Fibroblast of lung (primary cell): ENCODE measurements at regions not wholly inside any gene's neighbourhood (a gene's known extent, or its start where the extent isn't known, plus 50 kb on each side); places are given as distances from the start of the nearest gene placed in this dataset.

Source experiments
- DNase-seq, 2 donors: peaks; one replicate each; pipeline versions ENCODE4 v3.0.0 to v3.0.0-alpha.2; 2010; ENCODE audit warnings: low read depth in 2 of 2
- H2AFZ ChIP-seq: 2 replicates; pipeline ENCODE4 v1.5.1; 2012; ENCODE audit warnings: low read length, control low read depth, inconsistent platforms
- H3K27ac ChIP-seq: 2 replicates; pipeline ENCODE4 v1.5.1; 2011; ENCODE audit warnings: low read length, control low read depth; ENCODE audit not compliant: insufficient read depth
- H3K27me3 ChIP-seq: 2 replicates; pipeline ENCODE4 v1.5.1; 2011; ENCODE audit warnings: mild to moderate bottlenecking, low read length; ENCODE audit not compliant: control insufficient read depth, insufficient read depth
- H3K36me3 ChIP-seq: 2 replicates; pipeline ENCODE4 v1.5.1; 2011; ENCODE audit warnings: low read length; ENCODE audit not compliant: control insufficient read depth, insufficient read depth
- H3K4me1 ChIP-seq: 2 replicates; pipeline ENCODE4 v1.5.1; 2011; ENCODE audit warnings: low read length; ENCODE audit not compliant: control insufficient read depth, insufficient read depth; ENCODE audit errors: extremely low read depth
- H3K4me2 ChIP-seq: 2 replicates; pipeline ENCODE4 v1.5.1; 2011; ENCODE audit warnings: low read length, control low read depth; ENCODE audit not compliant: insufficient read depth; ENCODE audit errors: extremely low read depth
- H3K4me3 ChIP-seq, 4 experiments: fragments of 200-600 bp in 1 of 4; sonication (generic) in 1 of 4; replicated peaks in 1 of 4; 2 replicates each; pipeline ENCODE4 v1.5.1; 2011 to 2016; ENCODE audit warnings: low read length in 4 of 4, low read depth in 3 of 4, mild to moderate bottlenecking in 3 of 4, control low read depth in 2 of 4, inconsistent platforms in 1 of 4, mixed read lengths in 1 of 4; ENCODE audit not compliant: insufficient read depth in 1 of 4; ENCODE audit errors: control extremely low read depth in 1 of 4
- H3K79me2 ChIP-seq: 2 replicates; pipeline ENCODE4 v1.5.1; 2012; ENCODE audit warnings: mild to moderate bottlenecking, low read length, inconsistent platforms; ENCODE audit not compliant: control insufficient read depth, insufficient read depth
- H3K9ac ChIP-seq: 2 replicates; pipeline ENCODE4 v1.5.1; 2011; ENCODE audit warnings: mild to moderate bottlenecking, low read length, control low read depth; ENCODE audit not compliant: insufficient read depth
- H3K9me3 ChIP-seq: 2 replicates; pipeline ENCODE4 v1.5.1; 2012; ENCODE audit warnings: low read depth, low read length; ENCODE audit not compliant: control insufficient read depth, insufficient read depth
- H4K20me1 ChIP-seq: 2 replicates; pipeline ENCODE4 v1.5.1; 2011; ENCODE audit warnings: low read length; ENCODE audit not compliant: control insufficient read depth, insufficient read depth; ENCODE audit errors: extremely low read depth
- CTCF ChIP-seq, 2 donors: IDR thresholded peaks in 1 of 2; conservative IDR thresholded peaks in 1 of 2; 1 replicate in 1 of 2; 2 replicates in 1 of 2; pipeline ENCODE4 v1.5.1; 2011 to 2012; ENCODE audit warnings: low read length in 2 of 2, control low read depth in 1 of 2, inconsistent platforms in 1 of 2, low read depth in 1 of 2, mild to moderate bottlenecking in 1 of 2
- EZH2 ChIP-seq: IDR thresholded peaks from 2 replicates; pipeline ENCODE4 v1.5.1; 2012; ENCODE audit warnings: low read length, control low read depth, mild to moderate bottlenecking; ENCODE audit errors: missing control alignments

- TF ChIP-seq EZH2: no peak
- TF ChIP-seq CTCF (conservative IDR thresholded peaks at IDR 0.05 in 1 of 2, IDR thresholded peaks at IDR 0.05 in 1 of 2; ENCODE audit: low read depth in 1 of 2, low read length in 2 of 2): peak; percentile 13 to 19
- Histone ChIP-seq H3K27me3 (no peaks in the 10 kb centered on the region), H3K27ac (no peak overlapping the region)
Observed at GRCh38 chr1:14538335-14538734, 60.1 kb upstream of the KAZN start.

GRCh38 chr1:14539309-14539708 lies 59.2 kb upstream of the KAZN start:
- Histone ChIP-seq H3K27me3 (no peaks in the 10 kb centered on the region), H3K4me1 (no peaks in the 10 kb centered on the region), H3K79me2 (no peaks in the 10 kb centered on the region), H2AFZ (no peak overlapping the region), H3K9ac (no peak overlapping the region), H3K9me3 (no peaks in the 10 kb centered on the region), H3K27ac (no peak overlapping the region), H3K4me3 (no peak overlapping the region), H3K4me2 (no peak overlapping the region), H4K20me1 (no peaks in the 10 kb centered on the region), H3K36me3 (no peaks in the 10 kb centered on the region)
- TF ChIP-seq CTCF (conservative IDR thresholded peaks at IDR 0.05 in 1 of 2, IDR thresholded peaks at IDR 0.05 in 1 of 2; ENCODE audit: low read depth in 1 of 2, low read length in 2 of 2) (no peak), EZH2 (no peak)
- DNase-seq: no peak

More at GRCh38 chr1:14538335-14538734, 60.1 kb upstream of the KAZN start:
- Histone ChIP-seq H4K20me1 (no peaks in the 10 kb centered on the region), H3K4me2 (no peak overlapping the region), H3K36me3 (no peaks in the 10 kb centered on the region), H3K4me3 (no peak overlapping the region), H3K9ac (no peak overlapping the region), H3K9me3 (no peaks in the 10 kb centered on the region), H3K79me2 (no peaks in the 10 kb centered on the region), H2AFZ (no peak overlapping the region), H3K4me1 (no peaks in the 10 kb centered on the region)
- no peak for DNase-seq

GRCh38 chr1:14539953-14540563 lies 58.4 kb upstream of the KAZN start:
- H3K4me3 ChIP-seq: no peak overlapping the region
- no peaks in the 10 kb centered on the region for H3K4me1 ChIP-seq
- no peaks in the 10 kb centered on the region for H3K27me3 ChIP-seq
- no peak overlapping the region for H3K4me2 ChIP-seq
- no peaks in the 10 kb centered on the region for H3K9me3 ChIP-seq
- H3K79me2 ChIP-seq: no peaks in the 10 kb centered on the region
- H3K27ac ChIP-seq: no peak overlapping the region
- no peak for DNase-seq
- no peak overlapping the region for H2AFZ ChIP-seq
- no peaks in the 10 kb centered on the region for H3K36me3 ChIP-seq
- no peak overlapping the region for H3K9ac ChIP-seq
- TF ChIP-seq EZH2 (no peak), CTCF (conservative IDR thresholded peaks at IDR 0.05 in 1 of 2, IDR thresholded peaks at IDR 0.05 in 1 of 2; ENCODE audit: low read depth in 1 of 2, low read length in 2 of 2) (no peak)
- H4K20me1 ChIP-seq: no peaks in the 10 kb centered on the region
